Endothelial cell of hepatic sinusoid (primary cell): ENCODE measurements at regions not wholly inside any gene's neighbourhood (a gene's known extent, or its start where the extent isn't known, plus 50 kb on each side); places are given as distances from the start of the nearest gene placed in this dataset.
"Not testable (repeated sequence)": the region's sequence is repeated elsewhere in the genome, so short reads cannot be mapped to it uniquely, and the experiment has no call there.

Source experiments
- in situ Hi-C: cut with HindIII; loops from 2 replicates; pipeline ENCODE4 v1.10.0; 2017; ENCODE audit warnings: low sequenced_read_pairs

- in situ Hi-C loops, result no loop called here
These were observed 167.4 kb upstream of the TACR3 start for GRCh38 chr4:103887191-103887590.

GRCh38 chr4:103885152-103885551, 165.4 kb upstream of the TACR3 start:
- in situ Hi-C loops, result no loop called here

GRCh38 chr4:103867311-103867710, 147.5 kb upstream of the TACR3 start:
- in situ Hi-C loops, result no loop called here

- in situ Hi-C loops, result no loop called here
These were observed 133.8 kb upstream of the TACR3 start for GRCh38 chr4:103853627-103854026.

- in situ Hi-C loops, result no loop called here
These were observed 133.4 kb upstream of the TACR3 start for GRCh38 chr4:103853146-103853545.

GRCh38 chr4:103845075-103845474, 125.3 kb upstream of the TACR3 start:
- in situ Hi-C loops, result no loop called here

- in situ Hi-C loops, result no loop called here
These were observed 123.0 kb upstream of the TACR3 start for GRCh38 chr4:103842637-103843239.

- in situ Hi-C loops, result no loop called here
These were observed 122.3 kb upstream of the TACR3 start for GRCh38 chr4:103842076-103842475.

GRCh38 chr4:103810308-103810707, 90.5 kb upstream of the TACR3 start:
- in situ Hi-C loops, result not testable (repeated sequence)

- in situ Hi-C loops, result no loop called here
These were observed 83.0 kb upstream of the TACR3 start for GRCh38 chr4:103802766-103803165.

GRCh38 chr4:103787057-103787456, 67.3 kb upstream of the TACR3 start:
- in situ Hi-C loops, result loop anchor here (10.0 kb wide), 1 partner anchor 508 kb away; no protein-coding TSS in a partner anchor

- in situ Hi-C loops, result loop anchor here (10.0 kb wide), 1 partner anchor 508 kb away; no protein-coding TSS in a partner anchor
These were observed 66.8 kb upstream of the TACR3 start for GRCh38 chr4:103786593-103786992.

- in situ Hi-C loops, result loop anchor here (10.0 kb wide), 1 partner anchor 509 kb away; no protein-coding TSS in a partner anchor
These were observed 66.2 kb upstream of the TACR3 start for GRCh38 chr4:103786014-103786413.

- in situ Hi-C loops, result no loop called here
These were observed 58.4 kb upstream of the TACR3 start for GRCh38 chr4:103778221-103778620.

- in situ Hi-C loops, result no loop called here
These were observed 54.6 kb upstream of the TACR3 start for GRCh38 chr4:103774326-103774825.

- in situ Hi-C loops, result no loop called here
These were observed 54.0 kb upstream of the TACR3 start for GRCh38 chr4:103773691-103774231.
